Retinal pigment epithelial cell (primary cell): ENCODE measurements at regions not wholly inside any gene's neighbourhood (a gene's known extent, or its start where the extent isn't known, plus 50 kb on each side); places are given as distances from the start of the nearest gene placed in this dataset.

Experiments
- DNase-seq: peaks from one replicate; pipeline ENCODE4 v3.0.0-alpha.2; 2010; ENCODE audit warnings: low read depth
- H3K4me3 ChIP-seq: 2 replicates; pipeline ENCODE4 v1.5.1; 2011; ENCODE audit warnings: mild to moderate bottlenecking, low read length, control low read depth, moderate library complexity
- CTCF ChIP-seq: conservative IDR thresholded peaks from 2 replicates; pipeline ENCODE4 v1.5.1; 2011; ENCODE audit warnings: low read depth, low read length, control low read depth, inconsistent platforms

- H3K4me3 ChIP-seq = no peak overlapping the region
- no peak for DNase-seq
- TF ChIP-seq CTCF = no peak
Observed at GRCh38 chr5:143574236-143574635, 170.8 kb upstream of the NR3C1 start.

GRCh38 chr5:143573568-143574170 is 170.2 kb upstream of the NR3C1 start:
- no peak for TF ChIP-seq CTCF
- H3K4me3 ChIP-seq = no peak overlapping the region
- no peak for DNase-seq

- TF ChIP-seq CTCF = no peak
- no peak overlapping the region for H3K4me3 ChIP-seq
- DNase-seq = no peak
Observed at GRCh38 chr5:143572671-143573070, 169.2 kb upstream of the NR3C1 start.

GRCh38 chr5:143571642-143572624 is 168.4 kb upstream of the NR3C1 start:
- no peak overlapping the region for H3K4me3 ChIP-seq
- DNase-seq = no peak
- no peak for TF ChIP-seq CTCF

GRCh38 chr5:143570989-143571388 is 167.5 kb upstream of the NR3C1 start:
- no peak for DNase-seq
- TF ChIP-seq CTCF = no peak

GRCh38 chr5:143569722-143570567 is 166.5 kb upstream of the NR3C1 start:
- no peak for TF ChIP-seq CTCF

More at GRCh38 chr5:143570989-143571388, 167.5 kb upstream of the NR3C1 start:
- no peak overlapping the region for H3K4me3 ChIP-seq

More at GRCh38 chr5:143569722-143570567, 166.5 kb upstream of the NR3C1 start:
- no peak for DNase-seq
- H3K4me3 ChIP-seq = no peak overlapping the region
